K562 (cell line): ENCODE measurements at regions not wholly inside any gene's neighbourhood (a gene's known extent, or its start where the extent isn't known, plus 50 kb on each side); places are given as distances from the start of the nearest gene placed in this dataset.

Experiments
- ATAC-seq: fragments of 200-7000 bp; cut with Tn5 transposase; 3 replicates; pipeline ENCODE4 v1.9.1; 2020; ENCODE audit warnings: moderate library complexity
- BruUV-seq: library from RNA; stranded (reverse); fragments of 400-500 nt; replicated peaks from 2 replicates; lab custom pipeline; 2021; lab: Mats Ljungman, UMichigan
- CTCF ChIA-PET: fragments of 300-600 bp; formaldehyde crosslinking; extraction: SDS; loops from one replicate; lab custom pipeline; 2021; ENCODE audit warnings: low intra/inter-chr PET ratio; lab: Yijun Ruan, JAX
- POLR2A ChIA-PET: fragments of 300-600, 350-650 bp; sonication (Branson Sonifier 250); formaldehyde crosslinking; extraction: SDS; loops from one replicate; lab custom pipeline; 2021; ENCODE audit warnings: antibody characterized with exemption, inconsistent platforms; lab: Yijun Ruan, JAX
- DNase-seq, 4 experiments: peaks; one replicate each; pipeline versions ENCODE4 v3.0.0 to v3.0.0-alpha.2; 2011 to 2018; ENCODE audit warnings: low spot score in 3 of 4, mixed read lengths in 3 of 4; ENCODE audit errors: extremely low read depth in 1 of 4
- FAIRE-seq: peaks from 2 replicates; lab custom pipeline; 2011; peaks lifted over from hg19 to GRCh38; lab: Jason Lieb, UNC
- H2AFZ ChIP-seq: 2 replicates; pipeline ENCODE4 v1.6.0; 2011; ENCODE audit warnings: low read depth, low read length, control low read depth, inconsistent platforms
- H3K27ac ChIP-seq: fragments of 200-600 bp; 3 replicates; pipeline ENCODE4 v1.8.0; 2011; ENCODE audit warnings: low read depth, mild to moderate bottlenecking, control low read depth, inconsistent platforms, low read length, moderate library complexity, mixed read lengths; ENCODE audit errors: extremely low read depth
- H3K27me3 ChIP-seq, 2 experiments: fragments of 300-600 bp in 1 of 2; 2 replicates in 1 of 2; 3 replicates in 1 of 2; pipeline versions ENCODE4 v1.6.0 to v1.8.0; 2011; ENCODE audit warnings: inconsistent platforms in 2 of 2, low read length in 2 of 2, mild to moderate bottlenecking in 1 of 2, mixed read lengths in 1 of 2, moderate library complexity in 1 of 2; ENCODE audit not compliant: control insufficient read depth in 2 of 2, insufficient read depth in 2 of 2
- H3K36me3 ChIP-seq: fragments of 300-600 bp; 3 replicates; pipeline ENCODE4 v1.8.0; 2011; ENCODE audit warnings: mild to moderate bottlenecking, low read length, inconsistent platforms; ENCODE audit not compliant: control insufficient read depth, insufficient read depth
- H3K4me1 ChIP-seq, 2 experiments: fragments of 200-600 bp in 1 of 2; replicated peaks in 1 of 2; 2 replicates in 1 of 2; 3 replicates in 1 of 2; pipeline versions ENCODE4 v1.5.1 to v1.8.0; 2011; ENCODE audit warnings: inconsistent platforms in 2 of 2, low read length in 2 of 2, mild to moderate bottlenecking in 1 of 2, mixed read lengths in 1 of 2, moderate library complexity in 1 of 2; ENCODE audit not compliant: control insufficient read depth in 2 of 2, insufficient read depth in 2 of 2
- H3K4me2 ChIP-seq: 2 replicates; pipeline ENCODE4 v1.6.1; 2011; ENCODE audit warnings: low read length, control low read depth, inconsistent platforms, mixed read lengths; ENCODE audit not compliant: insufficient read depth
- H3K4me3 ChIP-seq: fragments of 200-600 bp; sonication (generic), shearing (Covaris generic); 2 replicates; pipeline ENCODE4 v1.5.1; 2016; ENCODE audit warnings: control low read depth, inconsistent platforms
- H3K79me2 ChIP-seq: fragments of 200-600 bp; 3 replicates; pipeline ENCODE4 v1.8.0; 2011; ENCODE audit warnings: low read length, inconsistent platforms; ENCODE audit not compliant: control insufficient read depth, insufficient read depth
- H3K9ac ChIP-seq, 2 experiments: 2 replicates each; pipeline versions ENCODE4 v1.6.0 to v1.6.1; 2011; ENCODE audit warnings: low read depth in 2 of 2, low read length in 2 of 2, control low read depth in 1 of 2, inconsistent platforms in 1 of 2, mild to moderate bottlenecking in 1 of 2, mixed read lengths in 1 of 2; ENCODE audit not compliant: insufficient read depth in 1 of 2
- H3K9me1 ChIP-seq: one replicate; pipeline ENCODE4 v1.6.0; 2011; ENCODE audit warnings: inconsistent platforms, mild to moderate bottlenecking, low read length, moderate library complexity; ENCODE audit not compliant: control insufficient read depth, insufficient read depth
- H3K9me3 ChIP-seq: replicated peaks from 2 replicates; pipeline ENCODE4 v1.5.1; 2011; ENCODE audit warnings: low read depth, low read length, inconsistent platforms; ENCODE audit not compliant: control insufficient read depth, insufficient read depth
- H4K20me1 ChIP-seq: replicated peaks from 2 replicates; pipeline ENCODE4 v1.6.1; 2011; ENCODE audit warnings: low read length, inconsistent platforms, mixed read lengths; ENCODE audit not compliant: control insufficient read depth, insufficient read depth
- ATF7 ChIP-seq: fragments of 450-650 bp; IDR thresholded peaks from 2 replicates; pipeline ENCODE4 v1.7.1; 2014; ENCODE audit warnings: mild to moderate bottlenecking, moderate library complexity
- EWSR1 ChIP-seq: fragments of 450-650 bp; IDR thresholded peaks from 2 replicates; pipeline ENCODE4 v1.6.1; 2018; ENCODE audit warnings: borderline replicate concordance, mild to moderate bottlenecking, low read depth, moderate library complexity; ENCODE audit not compliant: partially characterized antibody
- GTF2F1 ChIP-seq: IDR thresholded peaks from 2 replicates; pipeline ENCODE4 v1.6.1; 2011; ENCODE audit warnings: low read depth, low read length, improper control_type of control experiment
- NCOA2 ChIP-seq, 2 experiments: fragments of 450-650 bp; IDR thresholded peaks; 2 replicates each; pipeline ENCODE4 v1.6.1; 2018; ENCODE audit warnings: mild to moderate bottlenecking in 2 of 2, moderate library complexity in 1 of 2; ENCODE audit not compliant: partially characterized antibody in 2 of 2
- ZNF354B ChIP-seq: fragments of 250-450 bp; sonication (Bioruptor Pico); IDR thresholded peaks from 2 replicates; pipeline ENCODE4 v1.4.0; 2020
- ZNF584 ChIP-seq: fragments of 200-800 bp; sonication (Bioruptor generic); IDR thresholded peaks from 2 replicates; pipeline ENCODE4 v1.6.1; 2016; ENCODE audit warnings: low read depth, mild to moderate bottlenecking, missing genetic modification characterization, missing compliant biosample characterization
- ZNF764 ChIP-seq: fragments of 250-450 bp; sonication (Bioruptor Pico); IDR thresholded peaks from 2 replicates; pipeline ENCODE4 v1.4.0; 2020; ENCODE audit warnings: low read depth, mild to moderate bottlenecking, moderate library complexity
- WGBS: fragments of 100-300 bp; shearing (Covaris generic); methylation state at CpG from one replicate; pipeline ENCODE4 v1.1.6; 2016; ENCODE audit warnings: low coverage, mixed read lengths; ENCODE audit not compliant: insufficient coverage; ENCODE audit errors: missing lambda C conversion rate; 5-methylcytosine and 5-hydroxymethylcytosine counted together
- in situ Hi-C: fragments of 300-500 bp; cut with MboI; formaldehyde crosslinking; loops from 4 replicates; pipeline ENCODE4 v1.15.0; 2018; ENCODE audit warnings: inconsistent platforms, mixed read lengths
- intact Hi-C: fragments of 100-400 bp; cut with micrococcal nuclease; formaldehyde crosslinking; loops from 2 replicates; pipeline ENCODE4 v1.14.2; 2022
- TF ChIP-seq, protein P1 (sequence below): fragments of 250-450 bp; sonication (Bioruptor Pico); IDR thresholded peaks from 2 replicates; pipeline ENCODE4 v1.4.0; 2020; ENCODE audit warnings: mild to moderate bottlenecking, moderate library complexity, borderline replicate concordance

DNA sequence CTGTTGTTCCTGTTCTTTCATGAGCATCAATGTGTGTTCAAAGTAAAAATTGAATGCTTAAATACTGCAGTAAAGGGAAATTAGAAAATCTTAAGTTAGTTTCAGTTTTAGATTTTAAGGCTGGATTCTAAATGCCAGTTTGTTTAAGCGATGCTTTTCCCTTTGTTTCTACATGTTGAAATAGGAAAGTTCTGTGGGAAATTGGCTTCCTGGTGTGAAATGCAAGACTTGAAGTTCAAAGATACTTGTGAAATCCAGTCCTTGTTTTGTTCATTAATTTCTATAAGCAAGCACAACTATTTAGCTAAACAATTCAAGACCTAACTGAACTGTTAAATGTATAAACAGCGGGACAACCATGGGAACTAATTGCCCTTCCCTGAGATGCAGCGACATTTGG, 149.1 kb downstream of the LYPLAL1 start:
- Histone ChIP-seq H3K9me3 (no peaks in the 10 kb centered on the region), H3K36me3 (no peaks in the 10 kb centered on the region), H3K9me1 (no peaks in the 10 kb centered on the region), H4K20me1 (no peaks in the 10 kb centered on the region), H3K9ac (no peak overlapping the region), H3K79me2 (no peaks in the 10 kb centered on the region), H3K27me3 (no peaks in the 10 kb centered on the region), H3K4me3 (no peak overlapping the region), H2AFZ (no peak overlapping the region), H3K4me1 (no peaks in the 10 kb centered on the region), H3K27ac (no peak overlapping the region), H3K4me2 (no peak overlapping the region)
- TF ChIP-seq ATF7 = no peak
- TF ChIP-seq ZNF354B (CRISPR knock-in tag) = no peak
- no peak for TF ChIP-seq EWSR1
- no peak for TF ChIP-seq ZNF764 (CRISPR knock-in tag)
- TF ChIP-seq NCOA2 (IDR thresholded peaks at IDR 0.05; ENCODE audit: partially characterized antibody in 2 of 2) = no peak
- no peak for TF ChIP-seq ZNF584 (CRISPR knock-in tag)
- TF ChIP-seq, protein P1, sequence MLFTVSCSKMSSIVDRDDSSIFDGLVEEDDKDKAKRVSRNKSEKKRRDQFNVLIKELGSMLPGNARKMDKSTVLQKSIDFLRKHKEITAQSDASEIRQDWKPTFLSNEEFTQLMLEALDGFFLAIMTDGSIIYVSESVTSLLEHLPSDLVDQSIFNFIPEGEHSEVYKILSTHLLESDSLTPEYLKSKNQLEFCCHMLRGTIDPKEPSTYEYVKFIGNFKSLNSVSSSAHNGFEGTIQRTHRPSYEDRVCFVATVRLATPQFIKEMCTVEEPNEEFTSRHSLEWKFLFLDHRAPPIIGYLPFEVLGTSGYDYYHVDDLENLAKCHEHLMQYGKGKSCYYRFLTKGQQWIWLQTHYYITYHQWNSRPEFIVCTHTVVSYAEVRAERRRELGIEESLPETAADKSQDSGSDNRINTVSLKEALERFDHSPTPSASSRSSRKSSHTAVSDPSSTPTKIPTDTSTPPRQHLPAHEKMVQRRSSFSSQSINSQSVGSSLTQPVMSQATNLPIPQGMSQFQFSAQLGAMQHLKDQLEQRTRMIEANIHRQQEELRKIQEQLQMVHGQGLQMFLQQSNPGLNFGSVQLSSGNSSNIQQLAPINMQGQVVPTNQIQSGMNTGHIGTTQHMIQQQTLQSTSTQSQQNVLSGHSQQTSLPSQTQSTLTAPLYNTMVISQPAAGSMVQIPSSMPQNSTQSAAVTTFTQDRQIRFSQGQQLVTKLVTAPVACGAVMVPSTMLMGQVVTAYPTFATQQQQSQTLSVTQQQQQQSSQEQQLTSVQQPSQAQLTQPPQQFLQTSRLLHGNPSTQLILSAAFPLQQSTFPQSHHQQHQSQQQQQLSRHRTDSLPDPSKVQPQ (CRISPR knock-in tag) = no peak
- no peak for TF ChIP-seq GTF2F1
- in situ Hi-C loops (no loop called here), intact Hi-C loops (no loop called here)
- BruUV-seq = no TSS peak
- ATAC-seq = no peak
- FAIRE-seq = no peak
- POLR2A ChIA-PET = no interaction called here
- DNase-seq = no peak
- CTCF ChIA-PET = no interaction called here
- 4% methylated on average over 3 of the region's 3 CpGs for WGBS
